ENCODE measurements at regions not wholly inside any gene's neighbourhood (a gene's known extent, or its start where the extent isn't known, plus 50 kb on each side); places are given as distances from the start of the nearest gene placed in this dataset.

DNA sequence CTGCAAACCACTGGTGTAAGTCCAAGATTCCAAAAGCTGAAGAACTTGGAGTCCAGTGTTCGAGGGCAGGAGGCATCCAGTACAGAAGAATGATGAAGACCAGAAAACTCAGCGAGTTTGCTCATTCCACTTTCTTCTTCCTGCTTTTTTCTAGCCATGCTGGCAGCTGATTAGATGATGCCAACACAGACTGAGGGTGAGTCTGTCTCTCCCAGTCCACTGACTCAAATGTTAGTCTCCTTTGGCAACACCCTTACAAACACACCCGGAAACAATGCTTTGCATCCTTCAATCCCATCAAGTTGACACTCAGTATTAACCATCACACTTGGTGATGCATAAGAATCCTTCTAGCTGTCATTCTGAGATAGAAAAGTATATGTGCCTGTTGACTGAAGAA, 1504.6 kb downstream of the EFNB2 start:
- TF ChIP-seq, protein P1, sequence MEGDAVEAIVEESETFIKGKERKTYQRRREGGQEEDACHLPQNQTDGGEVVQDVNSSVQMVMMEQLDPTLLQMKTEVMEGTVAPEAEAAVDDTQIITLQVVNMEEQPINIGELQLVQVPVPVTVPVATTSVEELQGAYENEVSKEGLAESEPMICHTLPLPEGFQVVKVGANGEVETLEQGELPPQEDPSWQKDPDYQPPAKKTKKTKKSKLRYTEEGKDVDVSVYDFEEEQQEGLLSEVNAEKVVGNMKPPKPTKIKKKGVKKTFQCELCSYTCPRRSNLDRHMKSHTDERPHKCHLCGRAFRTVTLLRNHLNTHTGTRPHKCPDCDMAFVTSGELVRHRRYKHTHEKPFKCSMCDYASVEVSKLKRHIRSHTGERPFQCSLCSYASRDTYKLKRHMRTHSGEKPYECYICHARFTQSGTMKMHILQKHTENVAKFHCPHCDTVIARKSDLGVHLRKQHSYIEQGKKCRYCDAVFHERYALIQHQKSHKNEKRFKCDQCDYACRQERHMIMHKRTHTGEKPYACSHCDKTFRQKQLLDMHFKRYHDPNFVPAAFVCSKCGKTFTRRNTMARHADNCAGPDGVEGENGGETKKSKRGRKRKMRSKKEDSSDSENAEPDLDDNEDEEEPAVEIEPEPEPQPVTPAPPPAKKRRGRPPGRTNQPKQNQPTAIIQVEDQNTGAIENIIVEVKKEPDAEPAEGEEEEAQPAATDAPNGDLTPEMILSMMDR (IDR thresholded peaks at IDR 0.05) = no peak
- no peak for TF ChIP-seq POLR2A (IDR thresholded peaks at IDR 0.05)
